Naive thymus-derived CD4-positive, alpha-beta T cell (primary cell): ENCODE measurements at regions not wholly inside any gene's neighbourhood (a gene's known extent, or its start where the extent isn't known, plus 50 kb on each side); places are given as distances from the start of the nearest gene placed in this dataset.

Source experiments
- ATAC-seq: fragments of 150-1000 bp; cut with Tn5 transposase; 2 replicates; pipeline ENCODE4 v1.10.0; 2021; ENCODE audit warnings: mild to moderate bottlenecking, moderate library complexity
- CTCF ChIA-PET: fragments of 350-600 bp; sonication (Branson Sonifier 250); formaldehyde crosslinking; loops from one replicate; lab custom pipeline; 2021; ENCODE audit warnings: antibody characterized with exemption; lab: Charles Lee
- POLR2A ChIA-PET: fragments of 350-600 bp; sonication (Branson Sonifier 250); formaldehyde crosslinking; loops from one replicate; lab custom pipeline; 2021; ENCODE audit warnings: antibody characterized with exemption, inconsistent platforms; lab: Charles Lee
- DNase-seq, 9 donors: peaks; one replicate each; pipeline versions ENCODE4 v3.0.0 to v3.0.0-alpha.2; 2020 to 2022; ENCODE audit warnings: mixed read lengths in 1 of 9
- H3K27ac ChIP-seq: one replicate; pipeline ENCODE4 v1.7.0; 2013; ENCODE audit warnings: mild to moderate bottlenecking, low read depth, low read length, moderate library complexity
- H3K27me3 ChIP-seq, 2 donors: one replicate each; pipeline ENCODE4 v1.7.0; 2013; ENCODE audit warnings: low read length in 2 of 2, mild to moderate bottlenecking in 2 of 2, moderate library complexity in 2 of 2; ENCODE audit not compliant: control insufficient read depth in 2 of 2, insufficient read depth in 2 of 2
- H3K36me3 ChIP-seq, 3 experiments: 1 replicate in 2 of 3; 2 replicates in 1 of 3; pipeline ENCODE4 v1.7.0; 2013; ENCODE audit warnings: low read length in 3 of 3, mild to moderate bottlenecking in 3 of 3, moderate library complexity in 1 of 3; ENCODE audit not compliant: insufficient read depth in 3 of 3, control insufficient read depth in 2 of 3
- H3K4me1 ChIP-seq, 2 donors: one replicate each; pipeline ENCODE4 v1.7.0; 2013; ENCODE audit warnings: low read length in 2 of 2, mild to moderate bottlenecking in 2 of 2, moderate library complexity in 1 of 2; ENCODE audit not compliant: control insufficient read depth in 2 of 2, insufficient read depth in 2 of 2
- H3K4me3 ChIP-seq: 2 replicates; pipeline ENCODE4 v1.7.0; 2013; ENCODE audit warnings: mild to moderate bottlenecking, low read length
- H3K9me3 ChIP-seq, 3 experiments: 1 replicate in 2 of 3; 2 replicates in 1 of 3; pipeline ENCODE4 v1.7.0; 2013; ENCODE audit warnings: low read length in 3 of 3; ENCODE audit not compliant: control insufficient read depth in 2 of 3
- H3K27ac Mint-ChIP-seq, 9 donors: one replicate each; pipeline ENCODE4 v1.8.0; 2020 to 2022; ENCODE audit warnings: mixed read lengths in 9 of 9, mild to moderate bottlenecking in 8 of 9, moderate library complexity in 5 of 9, inconsistent platforms in 2 of 9
- H3K27me3 Mint-ChIP-seq, 5 donors: one replicate each; pipeline ENCODE4 v1.8.0; 2021 to 2022; ENCODE audit warnings: mixed read lengths in 5 of 5, mild to moderate bottlenecking in 1 of 5
- H3K36me3 Mint-ChIP-seq, 5 donors: one replicate each; pipeline ENCODE4 v1.8.0; 2020 to 2022; ENCODE audit warnings: mixed read lengths in 5 of 5, mild to moderate bottlenecking in 3 of 5, inconsistent platforms in 1 of 5
- H3K4me1 Mint-ChIP-seq, 7 donors: one replicate each; pipeline ENCODE4 v1.8.0; 2020 to 2022; ENCODE audit warnings: mixed read lengths in 7 of 7, mild to moderate bottlenecking in 3 of 7, inconsistent platforms in 1 of 7
- H3K4me3 Mint-ChIP-seq, 10 donors: one replicate each; pipeline ENCODE4 v1.8.0; 2020 to 2022; ENCODE audit warnings: mild to moderate bottlenecking in 10 of 10, mixed read lengths in 10 of 10, moderate library complexity in 6 of 10, inconsistent platforms in 2 of 10
- H3K9me3 Mint-ChIP-seq, 11 donors: one replicate each; pipeline ENCODE4 v1.8.0; 2020 to 2022; ENCODE audit warnings: mixed read lengths in 11 of 11, mild to moderate bottlenecking in 4 of 11, inconsistent platforms in 1 of 11, moderate library complexity in 1 of 11
- intact Hi-C, 2 donors: fragments of 100-400 bp; cut with micrococcal nuclease; formaldehyde crosslinking; loops; one replicate each; pipeline ENCODE4 v1.15.1; 2023

- H3K4me1 ChIP-seq, result no peaks in the 10 kb centered on the region
- Mint-ChIP-seq H3K27ac (no peak overlapping the region), H3K9me3 (peaks cover 0 to 19% (median 3%) of the 10 kb centered on the region in 11 donors), H3K4me1 (no peaks in the 10 kb centered on the region), H3K27me3 (no peaks in the 10 kb centered on the region), H3K36me3 (no peaks in the 10 kb centered on the region), H3K4me3 (no peak overlapping the region)
- POLR2A ChIA-PET, result no interaction called here
- no peak overlapping the region for H3K27ac ChIP-seq
- H3K4me3 ChIP-seq, result no peak overlapping the region
- ATAC-seq, result no peak
- CTCF ChIA-PET, result no interaction called here
- no peak for DNase-seq
- no peaks in the 10 kb centered on the region for H3K9me3 ChIP-seq
- H3K27me3 ChIP-seq, result no peaks in the 10 kb centered on the region
- no peaks in the 10 kb centered on the region for H3K36me3 ChIP-seq
- intact Hi-C loops, result no loop called here
Observed at GRCh38 chr4:29553846-29554245, 1166.3 kb upstream of the PCDH7 start.

- Mint-ChIP-seq H3K36me3 (no peaks in the 10 kb centered on the region), H3K27ac (no peak overlapping the region), H3K27me3 (no peaks in the 10 kb centered on the region), H3K9me3 (peaks cover 2 to 25% (median 11%) of the 10 kb centered on the region in 11 donors), H3K4me1 (no peaks in the 10 kb centered on the region), H3K4me3 (no peak overlapping the region)
- Histone ChIP-seq H3K4me3 (no peak overlapping the region), H3K4me1 (no peaks in the 10 kb centered on the region), H3K9me3 (peaks cover 0 to 3% (median 0%) of the 10 kb centered on the region in 3 experiments), H3K27me3 (no peaks in the 10 kb centered on the region), H3K27ac (no peak overlapping the region), H3K36me3 (no peaks in the 10 kb centered on the region)
- DNase-seq, result no peak
- intact Hi-C loops, result no loop called here
- ChIA-PET POLR2A (no interaction called here), CTCF (no interaction called here)
- ATAC-seq, result no peak
Observed at GRCh38 chr4:29558789-29559188, 1161.4 kb upstream of the PCDH7 start.

- no peaks in the 10 kb centered on the region for H3K36me3 Mint-ChIP-seq
- Histone ChIP-seq H3K9me3 (peaks cover 0 to 3% (median 0%) of the 10 kb centered on the region in 3 experiments), H3K27me3 (no peaks in the 10 kb centered on the region), H3K4me1 (no peaks in the 10 kb centered on the region), H3K36me3 (no peaks in the 10 kb centered on the region), H3K27ac (no peak overlapping the region), H3K4me3 (no peak overlapping the region)
- no peak for DNase-seq
- POLR2A ChIA-PET, result no interaction called here
- peaks cover 4 to 25% (median 11%) of the 10 kb centered on the region in 11 donors for H3K9me3 Mint-ChIP-seq
- CTCF ChIA-PET, result no interaction called here
- intact Hi-C loops, result no loop called here
- H3K4me3 Mint-ChIP-seq, result no peak overlapping the region
- no peak overlapping the region for H3K27ac Mint-ChIP-seq
- H3K4me1 Mint-ChIP-seq, result no peaks in the 10 kb centered on the region
- no peaks in the 10 kb centered on the region for H3K27me3 Mint-ChIP-seq
- no peak for ATAC-seq
Observed at GRCh38 chr4:29559286-29559685, 1160.9 kb upstream of the PCDH7 start.

GRCh38 chr4:29560452-29560851 is 1159.7 kb upstream of the PCDH7 start:
- CTCF ChIA-PET, result no interaction called here
- no peaks in the 10 kb centered on the region for H3K36me3 Mint-ChIP-seq
- ATAC-seq, result no peak
- no peak overlapping the region for H3K27ac ChIP-seq
- no peaks in the 10 kb centered on the region for H3K27me3 ChIP-seq
- peaks cover 0 to 3% (median 0%) of the 10 kb centered on the region in 3 experiments for H3K9me3 ChIP-seq
- H3K4me3 Mint-ChIP-seq, result no peak overlapping the region
- no peak overlapping the region for H3K4me3 ChIP-seq
- POLR2A ChIA-PET, result no interaction called here
- intact Hi-C loops, result no loop called here
- no peaks in the 10 kb centered on the region for H3K4me1 Mint-ChIP-seq
- H3K9me3 Mint-ChIP-seq, result peaks cover 4 to 23% (median 12%) of the 10 kb centered on the region in 11 donors
- H3K4me1 ChIP-seq, result no peaks in the 10 kb centered on the region
- no peak for DNase-seq
- H3K27me3 Mint-ChIP-seq, result no peaks in the 10 kb centered on the region
- no peaks in the 10 kb centered on the region for H3K36me3 ChIP-seq
- H3K27ac Mint-ChIP-seq, result no peak overlapping the region

GRCh38 chr4:29565256-29565655 is 1154.9 kb upstream of the PCDH7 start:
- Histone ChIP-seq H3K4me1 (no peaks in the 10 kb centered on the region), H3K27ac (no peak overlapping the region), H3K27me3 (no peaks in the 10 kb centered on the region), H3K36me3 (no peaks in the 10 kb centered on the region), H3K9me3 (peaks cover 0 to 3% (median 0%) of the 10 kb centered on the region in 3 experiments), H3K4me3 (no peak overlapping the region)
- Mint-ChIP-seq H3K9me3 (peaks cover 0 to 14% (median 5%) of the 10 kb centered on the region in 11 donors), H3K4me3 (no peak overlapping the region), H3K27ac (no peak overlapping the region), H3K4me1 (no peaks in the 10 kb centered on the region), H3K27me3 (no peaks in the 10 kb centered on the region), H3K36me3 (no peaks in the 10 kb centered on the region)
- ChIA-PET POLR2A (no interaction called here), CTCF (no interaction called here)
- ATAC-seq (no peak), DNase-seq (no peak)
- intact Hi-C loops, result no loop called here

GRCh38 chr4:29566371-29566770 is 1153.8 kb upstream of the PCDH7 start:
- Mint-ChIP-seq H3K4me3 (no peak overlapping the region), H3K27ac (no peak overlapping the region), H3K36me3 (no peaks in the 10 kb centered on the region), H3K9me3 (peaks cover 0 to 14% (median 5%) of the 10 kb centered on the region in 11 donors), H3K4me1 (no peaks in the 10 kb centered on the region), H3K27me3 (no peaks in the 10 kb centered on the region)
- H3K27me3 ChIP-seq, result no peaks in the 10 kb centered on the region
- H3K36me3 ChIP-seq, result no peaks in the 10 kb centered on the region
- ChIA-PET CTCF (no interaction called here), POLR2A (no interaction called here)
- H3K4me3 ChIP-seq, result no peak overlapping the region
- no peaks in the 10 kb centered on the region for H3K4me1 ChIP-seq
- H3K9me3 ChIP-seq, result no peaks in the 10 kb centered on the region
- no peak overlapping the region for H3K27ac ChIP-seq
- DNase-seq (no peak), ATAC-seq (no peak)
- intact Hi-C loops, result no loop called here

- ChIA-PET CTCF (no interaction called here), POLR2A (no interaction called here)
- Histone ChIP-seq H3K4me3 (no peak overlapping the region), H3K4me1 (no peaks in the 10 kb centered on the region), H3K27me3 (no peaks in the 10 kb centered on the region), H3K36me3 (no peaks in the 10 kb centered on the region), H3K9me3 (no peaks in the 10 kb centered on the region), H3K27ac (no peak overlapping the region)
- no peaks in the 10 kb centered on the region for H3K27me3 Mint-ChIP-seq
- no peaks in the 10 kb centered on the region for H3K4me1 Mint-ChIP-seq
- H3K27ac Mint-ChIP-seq, result no peak overlapping the region
- H3K4me3 Mint-ChIP-seq, result no peak overlapping the region
- DNase-seq, result no peak
- H3K36me3 Mint-ChIP-seq, result no peaks in the 10 kb centered on the region
- ATAC-seq, result no peak
- intact Hi-C loops, result no loop called here
- peaks cover 0 to 10% (median 0%) of the 10 kb centered on the region in 11 donors for H3K9me3 Mint-ChIP-seq
Observed at GRCh38 chr4:29571322-29571721, 1148.8 kb upstream of the PCDH7 start.
